ENCODE measurements at regions not wholly inside any gene's neighbourhood (a gene's known extent, or its start where the extent isn't known, plus 50 kb on each side); places are given as distances from the start of the nearest gene placed in this dataset.

DNA sequence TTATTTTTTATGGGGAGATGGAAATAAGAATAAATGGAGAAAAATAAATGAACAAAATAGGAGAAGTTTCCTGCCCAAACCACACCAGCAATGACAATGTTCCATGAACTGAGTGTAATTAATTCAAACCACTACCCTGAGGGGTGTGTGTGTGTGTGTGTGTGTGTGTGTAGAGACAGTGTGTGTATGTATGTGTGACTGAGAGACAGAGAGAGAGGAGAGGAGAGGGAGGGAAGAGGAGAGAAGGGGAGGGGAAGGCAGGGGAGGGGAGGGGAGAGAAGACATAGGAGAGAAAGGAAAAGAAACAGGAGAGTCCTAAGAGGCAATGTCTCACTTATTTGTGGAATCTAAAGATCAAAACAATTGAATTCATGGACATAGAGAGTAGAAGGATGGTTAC is 65.0 kb upstream of the POU2AF1 start:
- no peak for DNase-seq (ENCODE audit: low read depth)

DNA sequence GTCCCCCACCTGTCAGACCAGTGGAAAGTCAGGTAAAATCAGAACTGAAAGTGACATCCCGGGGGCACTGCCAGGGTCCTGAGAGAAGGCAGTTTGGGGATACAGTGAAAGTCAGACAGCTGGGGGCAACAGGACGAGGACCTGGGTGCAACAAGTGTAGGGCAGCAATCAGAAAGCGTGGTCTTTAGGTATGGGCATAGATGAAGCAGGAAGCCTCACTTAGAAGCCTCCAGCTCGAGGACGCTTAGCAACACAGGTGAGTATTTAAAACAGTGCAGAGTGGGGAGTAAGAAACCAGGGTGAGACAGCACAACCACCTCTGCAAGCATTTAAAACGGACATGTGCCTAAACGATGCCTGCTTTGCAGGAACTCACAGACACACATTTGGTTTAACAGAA is 64.6 kb upstream of the POU2AF1 start:
- no peak for DNase-seq (ENCODE audit: low read depth)

DNA sequence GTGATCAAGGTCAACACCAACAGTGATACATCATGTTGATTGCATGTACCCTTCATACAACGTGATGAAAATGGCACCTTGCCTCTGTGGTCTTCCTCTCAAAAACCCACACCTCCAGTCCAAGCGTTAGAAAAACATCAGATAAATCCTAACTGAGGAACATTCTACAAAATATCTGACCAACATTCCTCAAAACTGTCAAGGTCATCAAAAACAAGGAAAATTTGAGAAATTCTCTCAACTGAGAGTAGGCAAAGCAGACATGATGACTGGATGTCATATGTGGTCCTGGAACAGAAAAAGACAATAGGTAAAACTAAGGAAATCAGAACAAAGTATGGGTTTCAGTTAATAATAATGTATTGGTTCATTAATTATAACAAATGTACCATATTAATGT is 64.0 kb upstream of the POU2AF1 start:
- no peak for DNase-seq (ENCODE audit: low read depth)

- no peak for DNase-seq (ENCODE audit: low read depth)
Observed at GRCh38 chr11:111441443-111441842, 62.4 kb upstream of the POU2AF1 start.

DNA sequence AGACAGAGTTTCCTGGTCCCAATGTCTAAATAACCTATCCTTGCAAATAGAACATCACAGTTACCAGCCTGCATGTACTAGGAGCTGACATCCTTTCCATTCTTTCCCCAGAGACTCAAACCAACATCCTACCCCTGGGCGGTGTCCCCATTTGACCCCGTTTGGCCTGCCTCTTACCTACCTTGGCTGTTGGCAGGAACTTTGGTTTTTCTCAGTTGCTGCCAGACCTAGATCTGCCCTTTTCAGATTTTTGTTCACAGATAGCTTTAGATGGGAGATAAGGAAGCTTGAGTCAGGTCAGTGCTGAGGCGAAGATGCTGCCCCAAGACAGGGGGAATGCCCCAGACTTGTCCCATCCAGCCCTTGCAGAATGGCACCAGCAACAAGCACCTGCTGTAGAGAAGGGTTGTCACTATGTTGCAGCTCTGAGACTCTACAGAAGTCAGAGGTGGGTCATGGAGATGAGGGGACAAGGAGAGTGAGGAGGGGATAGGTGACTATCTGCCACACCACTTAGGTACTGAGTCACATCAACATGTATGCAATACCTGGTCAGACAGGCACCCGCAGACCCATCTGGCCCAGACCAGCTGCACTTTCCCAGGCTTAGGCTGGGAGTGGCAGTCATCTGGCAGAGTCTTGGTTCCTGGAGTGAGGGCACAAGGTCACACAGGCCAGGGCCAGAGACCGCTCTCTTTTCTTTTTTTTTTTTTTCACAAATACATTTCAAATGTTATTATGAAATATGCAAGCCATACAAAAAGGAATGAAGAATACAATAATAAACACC is 61.5 kb upstream of the POU2AF1 start:
- DNase-seq (ENCODE audit: low read depth): no peak

GRCh38 chr11:111439901-111440300 is 60.8 kb upstream of the POU2AF1 start:
- no peak for DNase-seq (ENCODE audit: low read depth)

DNA sequence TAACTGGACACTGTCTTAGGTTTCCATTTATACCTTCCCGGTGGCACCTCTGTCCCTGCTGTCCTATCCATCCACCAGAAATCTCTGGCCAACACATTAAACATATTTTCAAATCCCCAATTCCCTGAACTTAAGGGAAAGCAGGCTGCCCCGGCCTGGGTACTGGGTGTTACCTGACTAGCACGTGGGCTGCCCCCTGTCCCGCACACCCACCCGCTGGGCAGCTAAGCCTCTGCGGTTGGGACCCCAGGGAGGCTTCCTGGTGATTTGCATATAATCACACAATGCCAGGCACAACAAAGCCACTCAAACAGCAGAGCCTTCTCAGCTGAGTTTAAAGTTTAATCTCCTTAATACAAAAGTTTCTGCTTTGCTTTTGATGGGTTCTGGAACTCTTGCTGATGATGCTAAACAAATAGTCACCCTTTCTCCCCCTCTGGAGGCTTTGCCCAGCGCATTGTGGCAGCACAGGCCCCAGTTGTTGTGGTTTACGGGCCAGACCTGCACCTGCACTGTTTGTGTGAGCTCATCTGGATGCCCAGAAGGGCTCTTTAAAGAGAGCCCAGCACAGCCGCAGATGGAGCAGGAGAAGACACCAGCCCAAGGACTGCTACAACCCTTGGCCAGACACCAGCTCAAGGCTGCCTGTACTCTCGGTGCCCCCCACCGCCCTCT is 59.9 kb upstream of the POU2AF1 start:
- no peak for DNase-seq (ENCODE audit: low read depth)

DNA sequence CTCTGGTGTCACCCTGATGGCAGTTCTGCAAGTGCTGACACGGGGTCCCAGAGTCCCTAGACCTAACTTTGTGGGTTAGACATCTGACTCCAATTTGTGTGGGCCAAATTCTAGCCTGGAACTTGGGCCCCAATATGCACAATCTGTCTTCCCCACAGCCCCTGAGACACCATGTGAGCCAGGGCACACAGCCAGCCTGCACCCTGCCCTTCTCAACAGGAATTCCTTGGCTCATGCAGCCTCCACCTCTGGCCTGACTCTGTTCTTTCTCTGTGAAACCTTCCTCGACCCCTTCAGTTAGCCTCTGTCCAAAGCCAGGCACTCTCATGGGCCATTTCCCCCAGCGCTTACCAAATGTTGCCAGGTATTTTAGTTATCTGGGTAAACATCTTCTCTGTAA is 59.1 kb upstream of the POU2AF1 start:
- DNase-seq (ENCODE audit: low read depth): no peak

GRCh38 chr11:111435046-111435698 is 56.1 kb upstream of the POU2AF1 start:
- DNase-seq (ENCODE audit: low read depth): no peak

GRCh38 chr11:111429066-111429506 is 50.0 kb upstream of the POU2AF1 start:
- DNase-seq (ENCODE audit: low read depth): peak; percentile 75

Measured in fibroblast of gingiva (primary cell).